Esophagus squamous epithelium (tissue), 4 donors: ENCODE measurements at regions not wholly inside any gene's neighbourhood (a gene's known extent, or its start where the extent isn't known, plus 50 kb on each side); places are given as distances from the start of the nearest gene placed in this dataset.

Experiments
- POLR2A ChIP-seq, 4 donors: fragments of 450-650 bp; IDR thresholded peaks; one replicate each; pipeline ENCODE4 v1.6.1; 2017; ENCODE audit warnings: antibody characterized with exemption in 4 of 4, mild to moderate bottlenecking in 4 of 4, moderate library complexity in 3 of 4
- TF ChIP-seq, protein P1 (sequence below), 6 experiments: fragments of 450-650 bp in 4 of 6; fragments of 200-600 bp in 2 of 6; sonication (generic) in 2 of 6; IDR thresholded peaks; one replicate each; pipeline ENCODE4 v1.5.1; 2016 to 2019; ENCODE audit warnings: antibody characterized with exemption in 6 of 6, mild to moderate bottlenecking in 4 of 6, moderate library complexity in 4 of 6

GRCh38 chr16:52076801-52077201 lies 470.1 kb downstream of the TOX3 start:
- TF ChIP-seq, protein P1, sequence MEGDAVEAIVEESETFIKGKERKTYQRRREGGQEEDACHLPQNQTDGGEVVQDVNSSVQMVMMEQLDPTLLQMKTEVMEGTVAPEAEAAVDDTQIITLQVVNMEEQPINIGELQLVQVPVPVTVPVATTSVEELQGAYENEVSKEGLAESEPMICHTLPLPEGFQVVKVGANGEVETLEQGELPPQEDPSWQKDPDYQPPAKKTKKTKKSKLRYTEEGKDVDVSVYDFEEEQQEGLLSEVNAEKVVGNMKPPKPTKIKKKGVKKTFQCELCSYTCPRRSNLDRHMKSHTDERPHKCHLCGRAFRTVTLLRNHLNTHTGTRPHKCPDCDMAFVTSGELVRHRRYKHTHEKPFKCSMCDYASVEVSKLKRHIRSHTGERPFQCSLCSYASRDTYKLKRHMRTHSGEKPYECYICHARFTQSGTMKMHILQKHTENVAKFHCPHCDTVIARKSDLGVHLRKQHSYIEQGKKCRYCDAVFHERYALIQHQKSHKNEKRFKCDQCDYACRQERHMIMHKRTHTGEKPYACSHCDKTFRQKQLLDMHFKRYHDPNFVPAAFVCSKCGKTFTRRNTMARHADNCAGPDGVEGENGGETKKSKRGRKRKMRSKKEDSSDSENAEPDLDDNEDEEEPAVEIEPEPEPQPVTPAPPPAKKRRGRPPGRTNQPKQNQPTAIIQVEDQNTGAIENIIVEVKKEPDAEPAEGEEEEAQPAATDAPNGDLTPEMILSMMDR (IDR thresholded peaks at IDR 0.05) = no peak
- no peak for TF ChIP-seq POLR2A (IDR thresholded peaks at IDR 0.05)
